ENCODE measurements at regions not wholly inside any gene's neighbourhood (a gene's known extent, or its start where the extent isn't known, plus 50 kb on each side); places are given as distances from the start of the nearest gene placed in this dataset.

GRCh38 chr13:104534847-104535246 is 1468.6 kb upstream of the SLC10A2 start:
- Histone ChIP-seq H3K4me2 (no peak overlapping the region), H3K36me3 (ENCODE audit: insufficient read depth) (no peaks in the 10 kb centered on the region), H3K79me2 (replicated peaks; ENCODE audit: insufficient read depth) (no peaks in the 10 kb centered on the region), H3K27me3 (ENCODE audit: insufficient read depth) (no peaks in the 10 kb centered on the region), H3K27ac (ENCODE audit: low read depth) (no peak overlapping the region), H3F3A (replicated peaks; ENCODE audit: low read depth) (no peaks in the 10 kb centered on the region), H4K20me1 (replicated peaks; ENCODE audit: insufficient read depth) (no peaks in the 10 kb centered on the region), H2AFZ (no peak overlapping the region), H3K4me3 (no peak overlapping the region), H3K4me1 (ENCODE audit: insufficient read depth) (peaks cover 32% of the 10 kb centered on the region), H3K9me2 (ENCODE audit: insufficient read depth) (no peaks in the 10 kb centered on the region)
- Mint-ChIP-seq H3K9me3 (peaks cover 4% of the 10 kb centered on the region; the same call in 2 of the 3 replicates), H3K4me3 (no peak overlapping the region), H3K4me1 (peaks cover 28% of the 10 kb centered on the region), H3K27me3 (ENCODE audit: insufficient read depth, low read depth, poor library complexity) (no peaks in the 10 kb centered on the region), H3K36me3 (ENCODE audit: low read depth) (peaks cover 4% of the 10 kb centered on the region; the same call in 1 of the 3 replicates), H3K27ac (no peak overlapping the region)
- peak; percentile 51 for ATAC-seq
- TF ChIP-seq CTCF (conservative IDR thresholded peaks at IDR 0.05; ENCODE audit: low read depth in 2 of 2) (peak; percentile 66 to 69), ETS1 (IDR thresholded peaks at IDR 0.05) (no peak)
- DNase-seq (ENCODE audit: low spot score), result peak; percentile 76

GRCh38 chr13:104532132-104532531 is 1465.9 kb upstream of the SLC10A2 start:
- Mint-ChIP-seq H3K27me3 (ENCODE audit: insufficient read depth, low read depth, poor library complexity) (no peaks in the 10 kb centered on the region), H3K4me3 (no peak overlapping the region), H3K9me3 (peaks cover 4% of the 10 kb centered on the region; the same call in 2 of the 3 replicates), H3K27ac (peak overlapping the region; percentile 75; the same call in 1 of the 2 replicates), H3K36me3 (ENCODE audit: low read depth) (peaks cover 4% of the 10 kb centered on the region; the same call in 1 of the 3 replicates), H3K4me1 (peaks cover 33% of the 10 kb centered on the region)
- Histone ChIP-seq H3K27ac (ENCODE audit: low read depth) (no peak overlapping the region), H2AFZ (no peak overlapping the region), H3K9me2 (ENCODE audit: insufficient read depth) (no peaks in the 10 kb centered on the region), H3K4me2 (no peak overlapping the region), H3F3A (replicated peaks; ENCODE audit: low read depth) (no peaks in the 10 kb centered on the region), H3K36me3 (ENCODE audit: insufficient read depth) (no peaks in the 10 kb centered on the region), H3K4me1 (ENCODE audit: insufficient read depth) (peaks cover 33% of the 10 kb centered on the region), H4K20me1 (replicated peaks; ENCODE audit: insufficient read depth) (no peaks in the 10 kb centered on the region), H3K4me3 (no peak overlapping the region), H3K79me2 (replicated peaks; ENCODE audit: insufficient read depth) (no peaks in the 10 kb centered on the region), H3K27me3 (ENCODE audit: insufficient read depth) (no peaks in the 10 kb centered on the region)
- DNase-seq (ENCODE audit: low spot score) (no peak), ATAC-seq (no peak)
- TF ChIP-seq NANOG (IDR thresholded peaks at IDR 0.05; ENCODE audit: borderline replicate concordance) (no peak), REST (IDR thresholded peaks at IDR 0.05; ENCODE audit: unreplicated experiment) (no peak), ETS1 (IDR thresholded peaks at IDR 0.05) (no peak), CTCF (conservative IDR thresholded peaks at IDR 0.05; ENCODE audit: low read depth in 2 of 2) (no peak), JUNB (IDR thresholded peaks at IDR 0.05; ENCODE audit: unreplicated experiment) (no peak), POLR2AphosphoS5 (IDR thresholded peaks at IDR 0.05; ENCODE audit: low read depth) (no peak), ZNF331 (CRISPR knock-in tag; IDR thresholded peaks at IDR 0.05; ENCODE audit: low read depth) (no peak), CREB1 (CRISPR knock-in tag; IDR thresholded peaks at IDR 0.05; ENCODE audit: low read depth) (no peak), EZH2 (IDR thresholded peaks at IDR 0.05; ENCODE audit: low read depth, unreplicated experiment) (no peak), ZNF114 (CRISPR knock-in tag; IDR thresholded peaks at IDR 0.05) (no peak), EZH2phosphoT487 (IDR thresholded peaks at IDR 0.05; ENCODE audit: unreplicated experiment) (no peak)

Data from GM23338 (cell line).